H1 (cell line): ENCODE measurements at regions not wholly inside any gene's neighbourhood (a gene's known extent, or its start where the extent isn't known, plus 50 kb on each side); places are given as distances from the start of the nearest gene placed in this dataset.

Experiments used
- CTCF ChIA-PET: fragments of 300-600 bp; sonication (Branson Sonifier 250); formaldehyde crosslinking; loops from one replicate; lab custom pipeline; 2021; ENCODE audit not compliant: partially characterized antibody; lab: Charles Lee
- POLR2A ChIA-PET: fragments of 300-600 bp; sonication (Branson Sonifier 250); formaldehyde crosslinking; loops from one replicate; lab custom pipeline; 2021; ENCODE audit warnings: inconsistent platforms; ENCODE audit not compliant: partially characterized antibody; lab: Charles Lee
- DNase-seq, 2 experiments: peaks; one replicate each; pipeline versions ENCODE4 v3.0.0 to v3.0.0-alpha.2; 2010 to 2022; ENCODE audit warnings: low spot score in 2 of 2, low read depth in 1 of 2, mixed read lengths in 1 of 2
- FAIRE-seq: peaks from 2 replicates; lab custom pipeline; 2011; peaks lifted over from hg19 to GRCh38; lab: Jason Lieb, UNC
- H2AFZ ChIP-seq: 2 replicates; pipeline ENCODE4 v1.8.1; 2012; ENCODE audit warnings: low read length, inconsistent platforms
- H2AK5ac ChIP-seq: 2 replicates; pipeline ENCODE4 v1.6.1; 2013; ENCODE audit warnings: low read depth, low read length
- H2BK120ac ChIP-seq: replicated peaks from 2 replicates; pipeline ENCODE3; 2013; ENCODE audit warnings: low read depth, low read length, inconsistent platforms
- H2BK12ac ChIP-seq: 2 replicates; pipeline ENCODE4 v1.6.1; 2013; ENCODE audit warnings: low read depth, low read length
- H2BK15ac ChIP-seq: 2 replicates; pipeline ENCODE4 v1.6.1; 2013; ENCODE audit warnings: low read length
- H2BK20ac ChIP-seq: 2 replicates; pipeline ENCODE4 v1.6.1; 2013; ENCODE audit warnings: low read length
- H2BK5ac ChIP-seq: 2 replicates; pipeline ENCODE4 v1.6.1; 2013; ENCODE audit warnings: low read depth, low read length
- H3K14ac ChIP-seq: 2 replicates; pipeline ENCODE4 v1.6.1; 2013; ENCODE audit warnings: inconsistent platforms; ENCODE audit not compliant: insufficient read length
- H3K18ac ChIP-seq: 2 replicates; pipeline ENCODE4 v1.6.1; 2013; ENCODE audit warnings: low read length; ENCODE audit errors: extremely low read depth
- H3K23ac ChIP-seq: 2 replicates; pipeline ENCODE4 v1.6.1; 2013; ENCODE audit warnings: inconsistent platforms; ENCODE audit not compliant: insufficient read length
- H3K23me2 ChIP-seq: 2 replicates; pipeline ENCODE4 v1.6.1; 2013; ENCODE audit warnings: low read depth, low read length
- H3K27ac ChIP-seq: 2 replicates; pipeline ENCODE4 v1.6.1; 2011; ENCODE audit warnings: low read depth, low read length, inconsistent platforms
- H3K27me3 ChIP-seq, 4 experiments: replicated peaks in 1 of 4; 1 replicate in 1 of 4; 2 replicates in 3 of 4; pipeline versions ENCODE4 v1.6.1 to v1.8.1; 2011 to 2013; ENCODE audit warnings: low read length in 3 of 4, mild to moderate bottlenecking in 3 of 4, inconsistent platforms in 2 of 4, mixed read lengths in 2 of 4, moderate library complexity in 1 of 4; ENCODE audit not compliant: control insufficient read depth in 3 of 4, insufficient read depth in 3 of 4; ENCODE audit errors: extremely low read depth in 1 of 4
- H3K36me3 ChIP-seq, 4 experiments: 2 replicates each; pipeline versions ENCODE4 v1.6.1 to v1.8.1; 2011 to 2013; ENCODE audit warnings: mild to moderate bottlenecking in 4 of 4, low read length in 3 of 4, moderate library complexity in 2 of 4, control low read depth in 1 of 4, inconsistent platforms in 1 of 4; ENCODE audit not compliant: insufficient read depth in 4 of 4, control insufficient read depth in 2 of 4
- H3K4ac ChIP-seq: replicated peaks from 2 replicates; pipeline ENCODE3; 2013; ENCODE audit warnings: low read length, low read depth, mixed read lengths, inconsistent platforms; ENCODE audit not compliant: insufficient read length
- H3K4me1 ChIP-seq, 4 experiments: replicated peaks in 1 of 4; 1 replicate in 1 of 4; 2 replicates in 3 of 4; pipeline versions ENCODE4 v1.6.1 to v1.8.1; 2011 to 2013; ENCODE audit warnings: low read length in 3 of 4, inconsistent platforms in 2 of 4, mixed read lengths in 1 of 4; ENCODE audit not compliant: insufficient read depth in 4 of 4, control insufficient read depth in 3 of 4
- H3K4me2 ChIP-seq, 2 experiments: 2 replicates each; pipeline versions ENCODE4 v1.6.1 to v1.8.1; 2011 to 2013; ENCODE audit warnings: low read depth in 2 of 2, low read length in 2 of 2, control low read depth in 1 of 2, inconsistent platforms in 1 of 2, mild to moderate bottlenecking in 1 of 2; ENCODE audit not compliant: insufficient read depth in 1 of 2
- H3K4me3 ChIP-seq, 4 experiments: fragments of 200-600, 300-600 bp in 1 of 4; sonication (generic), shearing (Covaris generic), sonication (Bioruptor Twin) in 1 of 4; 2 replicates each; pipeline versions ENCODE4 v1.5.1 to v1.8.1; 2011 to 2016; ENCODE audit warnings: low read length in 4 of 4, low read depth in 3 of 4, control low read depth in 2 of 4, inconsistent platforms in 2 of 4, mild to moderate bottlenecking in 2 of 4, mixed read lengths in 1 of 4, moderate library complexity in 1 of 4; ENCODE audit not compliant: insufficient read depth in 2 of 4; ENCODE audit errors: extremely low read depth in 1 of 4
- H3K56ac ChIP-seq: replicated peaks from 2 replicates; pipeline ENCODE3; 2013; ENCODE audit warnings: low read depth, mild to moderate bottlenecking, mixed read lengths, low read length, inconsistent platforms; ENCODE audit not compliant: insufficient read length
- H3K79me1 ChIP-seq: 2 replicates; pipeline ENCODE4 v1.6.1; 2013; ENCODE audit warnings: low read depth, low read length, control low read depth
- H3K79me2 ChIP-seq, 2 experiments: 2 replicates each; pipeline versions ENCODE4 v1.6.1 to v1.8.1; 2012 to 2013; ENCODE audit warnings: low read length in 2 of 2, mild to moderate bottlenecking in 2 of 2, inconsistent platforms in 1 of 2; ENCODE audit not compliant: insufficient read depth in 2 of 2, control insufficient read depth in 1 of 2
- H3K9ac ChIP-seq, 4 experiments: replicated peaks in 1 of 4; 1 replicate in 1 of 4; 2 replicates in 3 of 4; pipeline versions ENCODE4 v1.6.1 to v1.8.1; 2011 to 2013; ENCODE audit warnings: low read depth in 3 of 4, low read length in 3 of 4, control low read depth in 2 of 4, mild to moderate bottlenecking in 2 of 4, moderate library complexity in 2 of 4, inconsistent platforms in 1 of 4; ENCODE audit errors: extremely low read depth in 1 of 4
- H3K9me3 ChIP-seq, 2 experiments: 2 replicates each; pipeline versions ENCODE4 v1.6.1 to v1.8.1; 2012 to 2013; ENCODE audit warnings: mild to moderate bottlenecking in 2 of 2, moderate library complexity in 2 of 2, control low read depth in 1 of 2, inconsistent platforms in 1 of 2, low read depth in 1 of 2, low read length in 1 of 2, mixed read lengths in 1 of 2; ENCODE audit not compliant: insufficient read depth in 2 of 2
- H4K20me1 ChIP-seq, 2 experiments: replicated peaks in 1 of 2; 2 replicates each; pipeline versions ENCODE3 to v1.8.1; 2011 to 2013; ENCODE audit warnings: inconsistent platforms in 2 of 2, low read length in 2 of 2, mild to moderate bottlenecking in 1 of 2; ENCODE audit not compliant: insufficient read depth in 2 of 2, control insufficient read depth in 1 of 2
- H4K5ac ChIP-seq: 2 replicates; pipeline ENCODE4 v1.6.1; 2013; ENCODE audit warnings: low read length, low read depth, mixed read lengths, inconsistent platforms; ENCODE audit not compliant: insufficient read length
- H4K8ac ChIP-seq: 2 replicates; pipeline ENCODE4 v1.8.0; 2013; ENCODE audit warnings: mild to moderate bottlenecking, moderate library complexity, low read length, inconsistent platforms; ENCODE audit not compliant: insufficient read depth; ENCODE audit errors: extremely low read depth
- H4K91ac ChIP-seq: replicated peaks from 2 replicates; pipeline ENCODE3; 2013; ENCODE audit warnings: low read length, mixed read lengths, inconsistent platforms; ENCODE audit not compliant: insufficient read length
- MAFK ChIP-seq: IDR thresholded peaks from 2 replicates; pipeline ENCODE4 v1.6.1; 2012; ENCODE audit warnings: low read depth, mild to moderate bottlenecking, improper control_type of control experiment, low read length
- WGBS, 2 experiments: shearing (Covaris generic) in 1 of 2; methylation state at CpG; one replicate each; pipeline versions ENCODE4 v1.1.6 to v1.1.7; 2013 to 2015; ENCODE audit warnings: low lambda C conversion rate in 2 of 2, mixed read lengths in 2 of 2, inconsistent platforms in 1 of 2, low coverage in 1 of 2, missing lambda C conversion rate in 1 of 2; ENCODE audit not compliant: insufficient replicate concordance in 2 of 2, insufficient coverage in 1 of 2, insufficient read length in 1 of 2; ENCODE audit errors: extremely low coverage in 1 of 2, missing lambda C conversion rate in 1 of 2; 5-methylcytosine and 5-hydroxymethylcytosine counted together

DNA sequence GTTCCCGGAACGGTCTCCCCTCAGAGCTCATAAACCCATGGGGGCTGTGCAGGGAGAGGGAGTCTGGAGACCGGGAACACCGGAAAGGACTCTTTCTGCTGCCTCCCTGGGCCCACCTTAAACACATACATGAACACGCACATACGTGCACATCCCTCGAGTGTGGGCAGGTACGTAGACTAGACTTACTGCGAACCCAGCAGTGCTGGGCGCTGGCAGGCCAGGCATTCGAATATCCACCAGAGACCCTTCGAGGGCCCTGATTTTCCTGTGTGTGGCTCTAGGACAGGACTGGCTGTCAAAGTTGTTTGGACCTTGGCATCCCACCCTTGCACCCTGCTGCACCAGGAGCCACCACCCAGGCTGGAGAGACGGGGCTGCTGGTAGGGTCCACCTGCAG lies 102.7 kb downstream of the PLXNA1 start:
- Histone ChIP-seq H3K79me1 (no peaks in the 10 kb centered on the region), H4K20me1 (no peaks in the 10 kb centered on the region), H3K56ac (no peak overlapping the region), H2BK5ac (no peak overlapping the region), H3K79me2 (no peaks in the 10 kb centered on the region), H3K9me3 (no peaks in the 10 kb centered on the region), H2BK12ac (no peak overlapping the region), H3K27ac (no peak overlapping the region), H3K4me1 (peaks cover 0 to 2% (median 0%) of the 10 kb centered on the region in 4 experiments; a peak in 1 of 7 replicates), H4K91ac (no peak overlapping the region), H2BK120ac (no peak overlapping the region), H3K23me2 (no peaks in the 10 kb centered on the region), H3K36me3 (no peaks in the 10 kb centered on the region), H3K9ac (no peak overlapping the region), H3K4me3 (no peak overlapping the region), H2BK20ac (no peak overlapping the region), H2AK5ac (no peak overlapping the region), H3K18ac (no peak overlapping the region), H4K8ac (0 out of 2 replicates have a peak overlapping the region, but pooled peaks have one; percentile 60), H3K14ac (no peak overlapping the region), H2AFZ (no peak overlapping the region), H3K4ac (no peak overlapping the region), H4K5ac (no peak overlapping the region), H3K27me3 (no peaks in the 10 kb centered on the region), H2BK15ac (no peak overlapping the region), H3K4me2 (no peak overlapping the region), H3K23ac (no peak overlapping the region)
- FAIRE-seq (no peak), DNase-seq (no peak)
- CTCF ChIA-PET = interaction anchor here (1.0 to 2.0 kb wide), 4 partner anchors 11 to 288 kb away, joined by 3 to 6 read pairs (median 4); no protein-coding TSS in a partner anchor
- POLR2A ChIA-PET = no interaction called here
- 91% methylated on average over 13 of the region's 13 CpGs; no CpG with 5 or more reads in 1 of the 2 experiments for WGBS, 2 experiments
- TF ChIP-seq MAFK = no peak
